Activated B cell treated with CpG ODN at 0.5 μM for 24 hours (primary cell): ENCODE measurements at regions not wholly inside any gene's neighbourhood (a gene's known extent, or its start where the extent isn't known, plus 50 kb on each side); places are given as distances from the start of the nearest gene placed in this dataset.

Experiments
- ATAC-seq: fragments of 200-7000 bp; cut with Tn5 transposase; one replicate; pipeline ENCODE4 v1.10.0; 2021; ENCODE audit warnings: low read depth, mild to moderate bottlenecking, moderate library complexity
- CTCF ChIA-PET: fragments of 350-600 bp; sonication (Branson Sonifier 250); formaldehyde crosslinking; loops from one replicate; lab custom pipeline; 2021; ENCODE audit warnings: antibody characterized with exemption; lab: Charles Lee
- POLR2A ChIA-PET: fragments of 350-600 bp; sonication (Branson Sonifier 250); formaldehyde crosslinking; loops from one replicate; lab custom pipeline; 2021; ENCODE audit warnings: antibody characterized with exemption; lab: Charles Lee
- DNase-seq: peaks from one replicate; pipeline ENCODE4 v3.0.0; 2022
- H3K27ac Mint-ChIP-seq: one replicate; pipeline ENCODE4 v1.8.0; 2020; ENCODE audit warnings: mixed read lengths
- H3K27me3 Mint-ChIP-seq: one replicate; pipeline ENCODE4 v1.8.0; 2021; ENCODE audit warnings: mixed read lengths
- H3K36me3 Mint-ChIP-seq: one replicate; pipeline ENCODE4 v1.8.0; 2021; ENCODE audit warnings: low read depth, mixed read lengths
- H3K4me1 Mint-ChIP-seq: one replicate; pipeline ENCODE4 v1.8.0; 2021; ENCODE audit warnings: mixed read lengths
- H3K4me3 Mint-ChIP-seq: one replicate; pipeline ENCODE4 v1.8.0; 2020; ENCODE audit warnings: mild to moderate bottlenecking, mixed read lengths
- H3K9me3 Mint-ChIP-seq: one replicate; pipeline ENCODE4 v1.8.0; 2020; ENCODE audit warnings: mixed read lengths
- CTCF ChIP-seq: fragments of 200-600 bp; IDR thresholded peaks from one replicate; pipeline ENCODE4 v1.8.0; 2022; ENCODE audit warnings: antibody characterized with exemption, mild to moderate bottlenecking
- intact Hi-C: fragments of 100-400 bp; cut with micrococcal nuclease; formaldehyde crosslinking; loops from one replicate; pipeline ENCODE4 v1.15.1; 2024

GRCh38 chrX:23525531-23525930, 141.8 kb upstream of the PRDX4 start:
- ChIA-PET POLR2A (no interaction called here), CTCF (no interaction called here)
- H3K27me3 Mint-ChIP-seq: no peaks in the 10 kb centered on the region
- ATAC-seq (no peak), DNase-seq (no peak)
- H3K36me3 Mint-ChIP-seq: no peaks in the 10 kb centered on the region
- no peak overlapping the region for H3K4me3 Mint-ChIP-seq
- no peak for TF ChIP-seq CTCF
- intact Hi-C loops: no loop called here
- no peak overlapping the region for H3K27ac Mint-ChIP-seq
- H3K4me1 Mint-ChIP-seq: no peaks in the 10 kb centered on the region
- H3K9me3 Mint-ChIP-seq: no peaks in the 10 kb centered on the region

- Mint-ChIP-seq H3K9me3 (no peaks in the 10 kb centered on the region), H3K27ac (no peak overlapping the region), H3K4me1 (no peaks in the 10 kb centered on the region), H3K4me3 (no peak overlapping the region), H3K27me3 (no peaks in the 10 kb centered on the region), H3K36me3 (no peaks in the 10 kb centered on the region)
- DNase-seq (no peak), ATAC-seq (no peak)
- intact Hi-C loops: no loop called here
- ChIA-PET POLR2A (no interaction called here), CTCF (no interaction called here)
- no peak for TF ChIP-seq CTCF
Measured at GRCh38 chrX:23540532-23540931, 126.8 kb upstream of the PRDX4 start.

DNA sequence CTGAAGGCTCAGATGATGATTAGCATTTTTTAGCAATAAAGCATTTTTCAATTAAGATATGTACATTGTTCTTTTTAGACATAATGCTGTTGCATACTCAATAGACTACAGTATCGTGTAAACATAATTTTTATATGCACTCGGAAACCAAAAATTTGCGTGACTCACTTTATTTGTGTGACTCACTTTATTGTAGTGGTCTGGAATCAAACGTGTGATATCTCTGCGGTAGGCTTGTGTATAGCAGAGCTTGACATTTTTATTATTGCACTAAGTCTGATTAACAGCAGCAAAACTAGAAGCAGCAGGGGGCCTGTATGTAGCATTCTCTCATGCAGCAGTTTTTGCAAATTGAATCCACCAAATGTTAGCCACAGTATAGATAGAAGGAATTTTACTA, 119.1 kb upstream of the PRDX4 start:
- no peak overlapping the region for H3K4me3 Mint-ChIP-seq
- CTCF ChIA-PET: no interaction called here
- no peak for ATAC-seq

DNA sequence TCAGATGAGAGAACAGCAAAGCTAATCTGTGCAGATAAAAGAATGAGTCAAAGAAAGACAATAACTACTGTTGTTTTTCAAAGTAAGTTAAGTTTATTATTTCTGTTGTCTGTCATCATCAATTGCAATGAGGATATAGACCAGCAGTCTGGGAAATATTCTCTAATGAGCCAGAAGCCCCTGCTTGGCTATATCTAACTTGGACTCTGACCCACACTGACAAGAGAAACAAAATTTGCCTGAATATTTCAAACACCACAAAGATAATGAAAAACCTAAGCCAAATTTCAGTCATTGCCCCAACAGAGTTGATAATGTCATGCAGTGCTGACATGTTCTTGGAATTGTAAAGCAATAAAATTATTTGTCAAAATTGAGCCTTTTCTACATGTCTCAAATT, 115.0 kb upstream of the PRDX4 start:
- POLR2A ChIA-PET: no interaction called here
- no peak overlapping the region for H3K4me3 Mint-ChIP-seq
- ATAC-seq: no peak
- DNase-seq: no peak
- peaks cover 2% of the 10 kb centered on the region for H3K36me3 Mint-ChIP-seq
- no peaks in the 10 kb centered on the region for H3K4me1 Mint-ChIP-seq
- intact Hi-C loops: no loop called here
- H3K27me3 Mint-ChIP-seq: no peaks in the 10 kb centered on the region
- no peak overlapping the region for H3K27ac Mint-ChIP-seq
- CTCF ChIA-PET: no interaction called here
- peaks cover 5% of the 10 kb centered on the region for H3K9me3 Mint-ChIP-seq
- no peak for TF ChIP-seq CTCF

More for the DNA sequence above, 119.1 kb upstream of the PRDX4 start:
- POLR2A ChIA-PET: no interaction called here
- H3K27ac Mint-ChIP-seq: no peak overlapping the region
- no peaks in the 10 kb centered on the region for H3K36me3 Mint-ChIP-seq
- intact Hi-C loops: no loop called here
- H3K9me3 Mint-ChIP-seq: no peaks in the 10 kb centered on the region
- DNase-seq: no peak
- no peak for TF ChIP-seq CTCF
- no peaks in the 10 kb centered on the region for H3K27me3 Mint-ChIP-seq
- no peaks in the 10 kb centered on the region for H3K4me1 Mint-ChIP-seq

DNA sequence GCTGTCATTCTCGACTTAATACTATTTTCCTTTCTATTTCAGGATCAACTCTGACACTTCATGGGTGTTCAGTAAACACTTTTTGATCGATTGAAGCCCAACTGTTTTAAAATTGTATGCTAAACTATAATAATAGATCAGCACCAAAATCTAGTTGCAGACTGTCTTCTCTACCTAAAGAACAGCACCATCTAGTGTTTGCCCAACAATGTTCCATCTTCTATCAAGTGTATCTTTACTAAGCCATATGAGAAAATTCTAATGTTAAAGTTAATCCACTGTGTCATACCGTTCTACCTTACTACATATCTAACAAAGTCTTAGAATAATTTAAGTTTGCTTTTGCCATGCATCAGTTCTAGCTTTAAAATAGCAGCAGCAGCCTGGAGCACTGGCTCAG, 113.0 kb upstream of the PRDX4 start:
- no peak for ATAC-seq
- H3K27me3 Mint-ChIP-seq: no peaks in the 10 kb centered on the region
- no peaks in the 10 kb centered on the region for H3K4me1 Mint-ChIP-seq
- intact Hi-C loops: no loop called here
- TF ChIP-seq CTCF: no peak
- ChIA-PET POLR2A (no interaction called here), CTCF (no interaction called here)
- H3K27ac Mint-ChIP-seq: no peak overlapping the region
- peaks cover 2% of the 10 kb centered on the region for H3K36me3 Mint-ChIP-seq
- no peak for DNase-seq
- H3K9me3 Mint-ChIP-seq: peaks cover 6% of the 10 kb centered on the region
- H3K4me3 Mint-ChIP-seq: no peak overlapping the region
